Stimulated activated naive CD4-positive, alpha-beta T cell (primary cell): ENCODE measurements at regions not wholly inside any gene's neighbourhood (a gene's known extent, or its start where the extent isn't known, plus 50 kb on each side); places are given as distances from the start of the nearest gene placed in this dataset.
"Not testable (repeated sequence)": the region's sequence is repeated elsewhere in the genome, so short reads cannot be mapped to it uniquely, and the experiment has no call there.

ENCODE experiments used
- DNase-seq, 6 experiments: peaks; one replicate each; lab custom pipeline; 2025; lab: John Stamatoyannopoulos, UW

- DNase-seq, result no peak
Measured at GRCh38 chr15:98330258-98330657, 318.1 kb upstream of the IGF1R start.

DNA sequence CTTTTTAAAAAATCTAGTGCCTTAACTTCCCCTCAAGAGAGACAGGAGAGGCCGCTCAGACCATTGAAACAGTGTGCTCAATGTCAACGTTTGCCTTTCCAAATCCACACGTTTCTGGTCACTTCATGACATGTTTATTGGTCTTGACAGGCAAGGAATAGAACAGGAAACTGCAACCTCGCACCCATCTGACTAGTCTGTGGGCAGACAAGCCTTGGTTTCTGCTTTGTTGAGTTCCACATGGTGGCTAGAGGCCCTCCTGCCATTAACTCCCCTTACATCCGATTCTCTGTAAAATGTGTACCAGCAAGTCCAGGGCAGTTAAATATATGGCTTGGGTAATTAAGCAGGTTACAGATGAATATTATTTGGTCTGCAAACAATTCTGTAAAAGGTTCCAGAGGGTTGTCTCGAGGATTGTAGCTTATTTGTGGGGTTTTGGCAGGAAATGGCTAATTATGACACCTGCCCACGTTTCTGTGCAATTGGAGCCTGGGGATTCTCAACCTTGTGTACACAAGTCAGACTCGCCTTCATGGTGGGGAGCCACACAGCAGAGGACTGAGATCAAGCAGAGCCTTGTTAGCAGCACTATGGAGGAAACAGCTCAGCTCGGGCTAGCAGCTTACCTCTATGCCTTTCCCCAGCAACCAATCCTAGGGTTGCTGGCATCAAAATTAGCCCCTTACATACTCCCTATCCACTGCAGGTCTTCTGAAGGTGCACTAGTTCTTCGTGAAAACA is 317.5 kb upstream of the IGF1R start:
- DNase-seq, result no peak

GRCh38 chr15:98331676-98332075 is 316.7 kb upstream of the IGF1R start:
- no peak for DNase-seq

- DNase-seq, result no peak
Measured at GRCh38 chr15:98333251-98333650, 315.1 kb upstream of the IGF1R start.

DNA sequence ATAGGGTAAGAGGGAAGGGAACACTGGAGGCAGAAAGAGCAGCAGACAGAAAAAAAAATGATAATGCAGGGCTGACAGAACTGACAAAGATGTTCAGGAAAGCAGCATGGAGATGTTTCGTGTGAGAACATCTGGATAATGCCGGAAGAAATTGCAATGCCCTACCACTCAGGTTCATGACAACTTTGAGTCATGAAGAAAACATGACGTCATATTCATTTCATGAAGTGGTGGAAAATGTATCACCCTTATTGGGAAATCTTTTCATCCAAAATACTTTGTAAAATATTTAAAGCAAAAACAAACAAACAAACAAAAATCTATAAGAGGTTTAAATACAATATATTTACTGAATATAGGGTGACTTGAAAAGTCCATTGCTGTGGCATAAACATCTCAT is 305.4 kb upstream of the IGF1R start:
- DNase-seq, result no peak

DNA sequence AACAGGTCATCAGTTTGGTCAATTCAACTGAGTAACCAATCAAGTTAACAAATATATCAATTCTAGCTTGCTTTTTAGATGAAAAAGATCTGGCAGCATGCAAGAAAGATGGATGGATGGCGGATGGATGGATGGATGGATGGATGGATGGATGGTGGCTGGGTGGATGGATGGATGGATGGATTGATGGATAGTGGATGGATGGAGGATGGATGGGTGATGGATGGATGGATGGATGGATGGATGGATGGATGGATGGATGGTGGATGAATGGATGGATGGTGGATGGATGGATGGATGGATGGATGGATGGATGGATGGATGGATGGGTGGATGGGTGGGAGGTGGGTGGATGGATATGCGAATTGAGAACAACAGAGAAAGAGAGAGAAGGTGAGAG is 303.7 kb upstream of the IGF1R start:
- DNase-seq, result no peak

GRCh38 chr15:98347001-98347400 is 301.3 kb upstream of the IGF1R start:
- DNase-seq, result no peak

GRCh38 chr15:98347866-98348265 is 300.5 kb upstream of the IGF1R start:
- DNase-seq, result no peak

- no peak for DNase-seq
Measured at GRCh38 chr15:98350276-98350675, 298.1 kb upstream of the IGF1R start.

GRCh38 chr15:98358274-98358673 is 290.1 kb upstream of the IGF1R start:
- DNase-seq, result not testable (repeated sequence)

DNA sequence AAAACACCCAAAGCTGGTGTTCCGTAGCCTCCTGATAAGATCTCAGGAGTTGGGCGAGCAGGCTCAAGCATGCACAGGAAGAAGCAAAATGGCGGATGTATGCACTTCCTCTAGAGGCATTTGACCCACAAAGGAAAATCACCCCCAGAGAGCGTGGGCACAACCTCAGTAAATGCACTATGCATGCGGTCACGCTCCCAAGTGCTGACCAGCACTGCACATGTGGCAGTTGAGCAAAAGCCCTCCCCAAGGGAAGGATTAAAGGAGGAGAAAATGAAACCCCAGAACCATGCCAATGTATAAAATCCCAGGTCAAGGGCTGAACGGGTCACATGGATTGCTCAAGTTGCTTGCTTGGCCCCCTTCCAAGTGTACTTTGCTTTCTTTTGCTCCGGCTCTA is 289.4 kb upstream of the IGF1R start:
- DNase-seq, result no peak

- no peak for DNase-seq
Measured at GRCh38 chr15:98363416-98363815, 284.9 kb upstream of the IGF1R start.

GRCh38 chr15:98363955-98364354 is 284.4 kb upstream of the IGF1R start:
- no peak for DNase-seq

- DNase-seq, result no peak
Measured at GRCh38 chr15:98369081-98369716, 279.1 kb upstream of the IGF1R start.

DNA sequence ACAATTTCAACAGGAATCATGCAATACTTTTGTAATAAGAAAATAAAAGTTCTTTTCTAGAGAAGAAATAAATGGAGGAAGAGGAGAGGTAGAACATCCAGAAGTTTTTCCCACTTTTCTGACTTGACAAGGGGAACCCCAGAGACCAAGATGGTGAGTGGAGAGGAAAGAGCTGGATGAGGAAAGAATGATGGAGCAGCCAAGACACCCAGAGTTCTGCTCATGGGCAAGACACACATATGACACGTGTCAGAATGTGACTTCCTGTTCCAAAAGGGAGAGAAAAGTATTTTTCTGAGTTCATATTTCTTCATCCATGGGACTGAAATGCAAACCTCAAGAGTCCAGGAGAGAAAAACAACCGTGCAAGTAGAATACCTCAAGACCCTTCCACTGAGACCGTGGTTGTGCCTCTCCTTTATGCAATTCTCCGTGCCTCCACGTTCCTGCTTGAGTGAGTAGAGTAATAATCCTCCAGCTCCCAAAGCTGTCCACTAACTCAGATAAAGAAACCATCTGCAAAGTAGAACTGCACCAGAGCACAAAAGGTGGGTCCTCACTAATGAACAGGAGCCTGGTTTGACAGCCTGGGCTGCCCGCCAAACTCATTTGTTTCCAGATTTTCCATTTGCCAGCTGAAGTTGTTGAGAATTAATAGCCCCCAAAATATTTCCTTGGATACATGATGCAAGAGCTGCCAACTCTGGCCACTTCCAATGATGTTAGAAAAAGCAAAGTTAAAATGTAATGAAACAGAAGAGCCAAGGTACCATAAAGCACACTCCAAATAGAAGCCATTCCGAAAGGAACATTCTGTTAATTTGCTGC is 272.6 kb upstream of the IGF1R start:
- no peak for DNase-seq

DNA sequence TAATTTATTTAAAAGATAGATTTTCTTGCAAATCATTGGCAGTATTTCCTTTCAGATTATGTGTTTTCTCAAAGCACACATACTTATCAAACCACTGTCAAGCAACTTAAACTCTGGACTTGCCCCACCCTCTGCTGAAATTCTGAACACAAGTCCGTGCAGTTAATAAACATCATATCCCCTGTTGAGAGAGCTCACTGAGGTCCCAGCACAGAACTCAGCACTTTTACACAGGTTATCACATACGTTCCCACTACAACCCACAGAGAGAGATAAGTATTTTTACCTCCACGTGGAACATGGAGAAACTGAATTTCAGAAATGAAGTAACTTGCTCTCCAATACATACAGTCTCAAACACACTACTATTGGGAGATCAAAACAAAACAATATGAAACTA is 267.6 kb upstream of the IGF1R start:
- no peak for DNase-seq

- DNase-seq, result no peak
Measured at GRCh38 chr15:98381446-98381845, 266.9 kb upstream of the IGF1R start.

GRCh38 chr15:98382139-98382538 is 266.2 kb upstream of the IGF1R start:
- no peak for DNase-seq

- DNase-seq, result no peak
Measured at GRCh38 chr15:98383571-98383970, 264.8 kb upstream of the IGF1R start.

GRCh38 chr15:98384328-98385029 is 263.9 kb upstream of the IGF1R start:
- DNase-seq, result no peak

DNA sequence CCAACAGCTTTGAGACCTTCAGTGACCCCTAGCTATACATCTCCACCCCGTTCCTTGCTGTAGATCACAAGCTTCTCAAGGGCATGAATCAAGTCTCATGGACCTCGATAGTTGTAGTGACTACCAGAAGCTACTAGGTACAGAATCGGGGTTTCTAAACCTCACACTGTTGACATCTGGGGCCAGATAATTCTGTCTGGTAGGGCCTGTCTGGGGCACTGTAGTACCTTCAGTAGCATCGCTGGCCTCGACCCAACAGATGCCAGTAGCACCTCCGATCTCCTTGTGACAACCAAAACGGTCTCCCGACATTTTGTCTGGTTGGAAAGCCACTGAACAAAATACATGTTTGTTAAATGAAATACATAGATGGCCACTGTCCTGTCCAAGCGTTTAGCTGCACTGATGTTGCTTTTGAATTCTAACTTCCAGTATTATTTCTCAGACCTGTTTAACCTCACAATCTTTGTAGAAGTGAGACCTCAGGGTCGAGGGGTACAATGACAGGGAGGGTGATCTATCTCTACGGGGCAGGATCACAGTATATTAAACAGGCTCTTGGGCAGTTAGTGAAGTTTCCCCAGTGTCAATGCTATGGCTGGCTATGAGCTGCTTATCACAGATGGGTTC is 262.5 kb upstream of the IGF1R start:
- no peak for DNase-seq

GRCh38 chr15:98386561-98386960 is 261.8 kb upstream of the IGF1R start:
- DNase-seq, result no peak
